T-helper 2 cell treated with Interferon-gamma antibody and Interleukin-4, amounts not matched to agents 5 μg/mL and 100 μg/mL, for 36 hours (primary cell): ENCODE measurements at regions not wholly inside any gene's neighbourhood (a gene's known extent, or its start where the extent isn't known, plus 50 kb on each side); places are given as distances from the start of the nearest gene placed in this dataset.
"Not testable (repeated sequence)": the region's sequence is repeated elsewhere in the genome, so short reads cannot be mapped to it uniquely, and the experiment has no call there.

Experiments
- DNase-seq: peaks from one replicate; pipeline ENCODE4 v3.0.0; 2021; ENCODE audit warnings: low spot score
- H3K27ac Mint-ChIP-seq: one replicate; pipeline ENCODE4 v1.8.0; 2021; ENCODE audit warnings: mild to moderate bottlenecking, mixed read lengths
- H3K27me3 Mint-ChIP-seq: one replicate; pipeline ENCODE4 v1.8.0; 2021; ENCODE audit warnings: low read depth, mixed read lengths
- H3K36me3 Mint-ChIP-seq: one replicate; pipeline ENCODE4 v1.8.0; 2021; ENCODE audit warnings: low read depth, mixed read lengths
- H3K4me1 Mint-ChIP-seq: one replicate; pipeline ENCODE4 v1.8.0; 2021; ENCODE audit warnings: low read depth, mixed read lengths
- H3K4me3 Mint-ChIP-seq: one replicate; pipeline ENCODE4 v1.8.0; 2022; ENCODE audit warnings: mild to moderate bottlenecking, moderate library complexity, mixed read lengths
- H3K9me3 Mint-ChIP-seq: one replicate; pipeline ENCODE4 v1.8.0; 2021; ENCODE audit warnings: mixed read lengths

DNA sequence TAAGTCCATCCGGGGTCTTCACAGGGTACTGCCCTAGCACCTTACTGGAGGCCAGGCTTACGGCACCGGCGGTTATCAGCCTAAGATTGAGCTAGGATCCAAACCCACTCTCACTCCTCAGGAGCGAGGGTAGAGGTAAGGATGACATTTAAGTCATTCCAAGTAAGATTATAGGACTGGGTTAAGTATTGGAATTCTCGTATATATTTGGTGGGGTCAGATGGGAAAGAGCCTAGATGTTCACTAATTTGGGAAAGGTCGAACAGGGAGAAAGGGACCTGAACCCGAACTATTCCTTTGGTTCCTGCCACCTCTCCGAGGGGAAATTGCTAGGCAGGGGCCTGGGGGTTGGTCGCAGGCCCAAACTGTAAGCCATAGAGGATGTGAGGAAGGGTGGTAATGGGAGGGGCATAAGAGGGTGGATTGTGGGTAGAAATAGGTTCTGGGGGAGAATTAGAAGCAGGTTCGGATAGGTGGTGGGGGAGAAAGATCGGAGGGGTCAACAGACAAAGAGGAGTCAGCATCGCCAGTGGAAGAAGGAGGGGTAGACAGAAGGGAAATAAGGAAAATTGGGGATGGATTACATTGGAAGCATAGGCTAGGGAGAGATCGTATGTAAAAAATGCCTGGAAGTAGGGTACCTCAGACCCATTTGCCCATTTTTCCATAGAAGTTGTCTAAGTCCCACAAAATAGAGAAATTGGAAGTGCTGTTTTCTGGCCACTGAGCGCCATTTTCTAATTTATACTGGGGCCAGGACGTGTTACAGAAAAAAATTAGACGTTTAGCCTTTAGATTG, 747.1 kb upstream of the ADGRB3 start:
- Mint-ChIP-seq H3K4me3 (no peak overlapping the region), H3K36me3 (no peaks in the 10 kb centered on the region), H3K4me1 (no peaks in the 10 kb centered on the region), H3K9me3 (peaks cover 23% of the 10 kb centered on the region), H3K27me3 (no peaks in the 10 kb centered on the region), H3K27ac (no peak overlapping the region)
- no peak for DNase-seq

- Mint-ChIP-seq H3K9me3 (peaks cover 23% of the 10 kb centered on the region), H3K27me3 (no peaks in the 10 kb centered on the region), H3K36me3 (no peaks in the 10 kb centered on the region), H3K4me1 (no peaks in the 10 kb centered on the region), H3K4me3 (no peak overlapping the region), H3K27ac (no peak overlapping the region)
- no peak for DNase-seq
Observed at GRCh38 chr6:67887419-67887746, 747.7 kb upstream of the ADGRB3 start.

DNA sequence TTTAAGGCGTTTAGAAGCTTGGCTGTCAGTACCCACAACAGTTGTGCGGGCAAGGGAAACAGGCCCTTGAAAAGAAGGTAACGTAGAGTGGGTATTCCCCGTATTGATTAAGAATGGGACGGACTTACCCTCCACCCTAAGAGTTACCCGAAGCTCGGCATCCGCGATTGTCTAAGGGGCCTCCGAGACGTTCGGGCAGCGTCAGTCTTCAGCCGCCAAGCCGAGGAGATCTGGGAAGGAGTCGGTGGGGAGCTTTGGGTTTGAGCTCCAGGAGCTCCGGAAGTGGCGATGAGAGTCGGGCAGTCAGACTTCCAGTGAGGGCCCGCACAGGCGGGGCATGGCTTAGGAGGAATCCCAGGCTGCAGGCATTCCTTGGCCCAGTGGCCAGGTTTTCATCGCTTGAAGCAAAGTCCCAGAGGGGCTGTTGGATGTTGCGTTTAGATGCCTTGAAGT, 748.2 kb upstream of the ADGRB3 start:
- DNase-seq: no peak
- Mint-ChIP-seq H3K4me3 (no peak overlapping the region), H3K4me1 (no peaks in the 10 kb centered on the region), H3K36me3 (no peaks in the 10 kb centered on the region), H3K27me3 (no peaks in the 10 kb centered on the region), H3K9me3 (peaks cover 23% of the 10 kb centered on the region), H3K27ac (no peak overlapping the region)

DNA sequence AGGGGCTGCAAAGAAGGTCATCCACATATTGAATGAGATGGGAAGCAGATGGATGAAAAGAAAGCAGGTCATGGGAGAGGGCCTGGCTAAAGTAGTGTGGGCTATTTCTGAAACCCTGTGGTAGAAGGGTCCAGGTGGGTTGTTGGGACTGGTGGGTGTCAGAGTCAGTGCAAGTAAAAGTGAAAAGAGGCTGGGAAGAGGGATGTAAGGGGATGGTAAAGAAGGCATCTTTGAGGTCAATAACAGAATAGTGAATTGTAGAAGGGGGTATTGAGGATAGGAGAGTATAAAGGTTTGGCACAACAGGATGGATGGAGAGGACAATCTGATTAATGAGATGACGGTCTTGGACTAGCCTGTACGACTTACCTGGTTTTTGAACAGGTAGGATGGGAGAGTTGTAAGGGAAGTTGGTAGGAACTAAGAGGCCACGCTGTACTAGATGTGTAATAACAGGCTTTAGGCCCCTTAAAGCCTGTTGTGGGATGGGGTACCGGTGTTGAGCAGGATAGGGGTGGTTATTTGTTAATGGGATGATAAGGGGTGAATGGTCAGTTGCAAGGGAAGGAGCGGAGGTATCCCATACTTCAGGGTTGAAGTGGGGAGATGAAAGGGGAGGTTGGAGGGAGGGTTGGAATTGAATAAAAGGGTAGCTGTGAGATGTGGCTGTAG, 748.9 kb upstream of the ADGRB3 start:
- Mint-ChIP-seq H3K27me3 (no peaks in the 10 kb centered on the region), H3K9me3 (peaks cover 22% of the 10 kb centered on the region), H3K4me3 (no peak overlapping the region), H3K4me1 (no peaks in the 10 kb centered on the region), H3K27ac (no peak overlapping the region), H3K36me3 (no peaks in the 10 kb centered on the region)
- no peak for DNase-seq

DNA sequence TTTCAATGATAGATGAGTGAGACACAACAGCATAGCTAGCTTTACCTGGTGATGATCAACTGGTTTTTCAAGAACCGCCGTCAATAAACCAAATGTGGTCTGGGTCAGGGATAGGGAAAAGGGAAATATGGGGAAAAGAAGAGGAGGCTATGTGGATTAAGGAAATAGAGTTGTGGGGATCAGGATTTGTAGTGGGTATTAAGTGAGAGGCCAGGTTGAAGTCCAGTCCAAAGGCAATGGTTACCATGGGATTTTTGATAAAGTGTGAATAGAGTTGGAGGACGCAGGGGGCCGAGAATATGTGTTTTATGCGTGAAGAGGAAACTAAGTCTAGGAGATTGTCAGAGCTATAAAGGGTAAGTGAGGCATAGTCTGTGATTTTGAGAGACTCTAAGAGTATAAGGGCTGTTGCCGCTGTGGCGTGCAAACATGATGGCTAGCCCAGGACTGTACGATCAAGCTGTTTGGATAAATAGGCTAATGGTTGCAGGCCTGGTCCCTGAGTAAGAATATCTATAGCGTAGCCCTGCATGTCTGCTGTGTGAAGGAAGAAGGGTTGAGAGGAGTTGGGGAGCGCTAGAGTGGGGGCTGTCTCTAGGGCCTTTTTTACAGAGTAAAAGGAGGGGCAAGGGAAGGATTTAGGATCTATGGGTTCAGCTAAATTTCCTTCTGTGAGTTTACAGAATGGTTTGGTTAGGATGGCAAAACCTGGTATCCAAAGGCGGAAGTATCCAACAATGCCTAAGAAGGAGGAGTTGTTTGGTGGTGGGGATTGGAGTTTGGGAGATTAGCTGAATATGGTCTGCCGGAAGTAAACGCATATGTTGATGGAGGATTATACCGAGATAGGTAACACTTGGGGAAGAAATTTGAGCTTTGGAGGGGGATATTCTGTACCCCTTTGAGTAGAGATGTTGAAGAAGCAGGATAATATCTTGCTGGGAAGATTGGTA, 749.7 kb upstream of the ADGRB3 start:
- Mint-ChIP-seq H3K4me3 (no peak overlapping the region), H3K4me1 (no peaks in the 10 kb centered on the region), H3K9me3 (peaks cover 16% of the 10 kb centered on the region), H3K27me3 (no peaks in the 10 kb centered on the region), H3K36me3 (no peaks in the 10 kb centered on the region), H3K27ac (no peak overlapping the region)
- no peak for DNase-seq

DNA sequence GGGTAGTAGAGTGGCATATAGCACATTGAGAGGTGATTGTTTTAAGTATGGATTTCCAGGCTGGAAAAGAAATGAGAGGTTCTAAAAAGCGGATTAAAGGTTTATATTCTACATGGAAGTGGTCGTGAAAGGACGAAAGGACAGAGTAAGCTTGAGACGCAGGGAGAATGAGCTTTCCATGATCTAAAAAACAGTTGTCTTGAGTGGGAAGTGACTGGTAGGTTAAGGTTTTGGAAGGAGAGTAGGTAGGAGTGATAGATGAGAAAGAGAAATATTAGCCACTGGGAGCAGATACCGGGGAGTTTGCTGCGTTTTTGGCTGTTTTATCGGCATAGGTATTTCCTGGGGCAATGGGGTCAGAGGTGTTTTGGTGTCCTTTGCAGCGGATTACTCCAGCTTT, 750.6 kb upstream of the ADGRB3 start:
- DNase-seq: no peak
- H3K4me1 Mint-ChIP-seq: no peaks in the 10 kb centered on the region
- H3K9me3 Mint-ChIP-seq: peaks cover 17% of the 10 kb centered on the region
- H3K27ac Mint-ChIP-seq: no peak overlapping the region
- no peaks in the 10 kb centered on the region for H3K27me3 Mint-ChIP-seq
- H3K36me3 Mint-ChIP-seq: no peaks in the 10 kb centered on the region
- H3K4me3 Mint-ChIP-seq: no peak overlapping the region

DNA sequence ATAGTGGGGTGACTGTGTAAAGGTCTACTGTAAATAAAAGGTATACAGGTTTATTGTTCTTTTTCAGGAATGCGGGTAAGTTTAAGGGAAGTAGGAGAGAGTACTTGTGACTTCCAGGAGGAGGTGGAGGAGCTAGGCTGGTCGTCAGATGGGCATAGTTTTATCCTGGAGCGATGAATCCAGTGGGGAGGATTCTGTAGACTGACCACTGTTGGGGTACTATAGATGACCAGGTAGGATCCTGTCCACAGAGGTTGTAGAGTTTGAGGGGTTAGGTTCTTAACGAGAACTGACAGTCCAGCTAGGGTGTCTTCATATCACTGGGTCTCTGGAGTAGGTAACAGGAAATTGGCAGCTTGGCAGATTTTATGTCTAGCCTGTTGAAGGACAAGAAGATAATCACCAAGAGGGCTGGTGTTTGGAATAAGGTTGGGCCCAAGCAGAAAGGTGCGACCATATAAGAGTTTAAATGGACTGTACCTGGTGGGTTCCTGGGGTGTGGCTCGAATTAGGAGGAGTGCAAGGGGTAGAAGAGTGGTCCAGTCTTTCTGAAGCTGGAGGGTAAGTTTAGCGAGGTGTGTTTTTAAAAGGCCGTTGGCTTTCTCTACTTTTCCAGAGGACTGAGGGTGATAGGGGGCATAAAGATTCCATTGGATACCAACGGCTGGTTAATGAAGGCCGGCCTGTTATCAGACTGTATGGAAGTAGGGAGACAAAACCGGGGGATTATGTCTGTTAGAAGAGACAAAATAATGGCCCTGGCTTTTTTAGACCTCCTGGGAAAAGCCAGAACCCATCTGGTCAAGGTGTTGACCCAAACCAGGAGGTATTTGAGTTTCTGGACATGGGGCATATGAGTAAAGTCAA, 751.3 kb upstream of the ADGRB3 start:
- Mint-ChIP-seq H3K4me3 (no peak overlapping the region), H3K36me3 (no peaks in the 10 kb centered on the region), H3K27ac (no peak overlapping the region), H3K4me1 (no peaks in the 10 kb centered on the region), H3K27me3 (no peaks in the 10 kb centered on the region), H3K9me3 (peaks cover 16% of the 10 kb centered on the region)
- no peak for DNase-seq

DNA sequence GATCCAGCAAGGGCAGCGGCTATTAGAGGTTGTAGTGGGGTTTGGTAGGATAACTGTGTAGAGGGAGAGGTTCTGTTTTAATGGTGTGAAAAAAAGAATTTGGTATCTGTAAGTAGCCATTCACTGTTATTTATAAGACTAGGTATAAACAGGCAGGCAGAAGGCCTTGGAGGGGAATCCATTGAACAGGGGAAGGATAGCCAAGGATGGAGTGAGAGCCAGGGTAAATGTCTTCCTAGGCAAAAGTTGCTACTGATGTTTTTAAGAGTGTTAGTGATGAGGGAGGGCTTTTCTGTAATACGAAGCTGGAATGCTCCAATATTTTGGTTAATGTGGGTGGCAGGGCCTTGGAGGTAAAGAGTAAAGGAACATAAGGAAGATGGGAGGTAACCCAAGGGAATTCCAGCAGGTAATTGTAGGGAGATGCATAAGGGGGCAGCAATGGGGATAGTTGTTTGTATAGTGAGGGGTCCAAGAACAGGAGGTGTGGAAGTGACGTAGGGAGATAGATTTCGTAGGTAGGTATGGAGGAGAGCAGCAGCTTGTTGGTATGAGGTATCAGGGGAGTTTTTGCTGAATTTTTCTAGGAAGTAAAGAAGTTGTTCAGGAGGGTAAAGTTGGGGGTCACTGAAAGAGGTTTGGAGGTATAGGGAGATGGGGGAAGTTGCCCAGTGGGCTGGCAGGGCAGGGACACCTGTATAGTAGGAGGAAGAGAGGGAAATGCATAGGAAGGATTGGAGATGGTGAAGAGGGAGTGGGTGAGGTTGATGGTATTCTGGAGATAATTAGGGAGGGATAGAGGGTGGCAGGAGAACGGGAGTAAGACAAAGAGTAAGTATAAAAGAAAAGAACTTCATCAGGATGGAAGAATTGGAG, 752.4 kb upstream of the ADGRB3 start:
- Mint-ChIP-seq H3K36me3 (no peaks in the 10 kb centered on the region), H3K9me3 (peaks cover 6% of the 10 kb centered on the region), H3K4me3 (no peak overlapping the region), H3K27ac (no peak overlapping the region), H3K27me3 (no peaks in the 10 kb centered on the region), H3K4me1 (no peaks in the 10 kb centered on the region)
- no peak for DNase-seq

GRCh38 chr6:67881706-67882065, 753.4 kb upstream of the ADGRB3 start:
- Mint-ChIP-seq H3K27me3 (no peaks in the 10 kb centered on the region), H3K4me1 (no peaks in the 10 kb centered on the region), H3K27ac (no peak overlapping the region), H3K36me3 (no peaks in the 10 kb centered on the region), H3K9me3 (peaks cover 3% of the 10 kb centered on the region), H3K4me3 (no peak overlapping the region)
- DNase-seq: no peak

DNA sequence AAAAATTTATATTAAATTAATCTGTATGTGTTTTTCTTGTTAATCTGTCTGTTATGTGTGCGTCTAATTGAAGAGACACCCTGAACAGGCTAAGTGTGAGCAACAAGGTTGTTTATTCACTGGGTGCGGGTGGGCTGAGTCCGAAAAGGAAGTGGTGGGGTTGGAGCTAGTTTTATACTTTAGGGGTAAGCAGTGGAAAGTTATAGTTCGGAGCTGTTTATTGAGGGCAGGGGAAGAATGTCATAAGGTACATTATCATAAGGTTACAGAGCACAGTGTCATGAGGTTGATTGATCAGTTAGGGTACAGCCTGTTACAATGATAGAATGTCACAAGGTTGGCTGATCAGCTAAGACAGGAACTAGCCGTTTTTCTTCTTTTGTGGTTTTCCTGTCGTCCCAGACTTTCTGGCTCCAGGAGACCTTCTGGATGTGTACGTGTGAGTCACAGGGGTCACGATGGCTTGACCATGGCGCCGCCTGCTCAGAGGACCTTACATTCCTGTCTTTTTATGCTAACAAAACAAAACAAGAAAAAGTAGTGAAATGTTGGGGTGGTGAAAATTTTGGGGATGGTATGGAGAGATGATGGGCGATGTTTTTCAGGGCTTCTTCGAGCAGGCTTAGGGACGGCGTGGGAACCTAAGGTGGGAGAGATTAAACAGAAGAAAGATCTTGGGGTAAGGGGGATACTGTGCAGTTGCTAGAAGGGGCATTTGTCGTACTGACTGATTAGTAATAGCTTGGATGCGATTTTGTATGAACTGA, 754.0 kb upstream of the ADGRB3 start:
- no peaks in the 10 kb centered on the region for H3K36me3 Mint-ChIP-seq
- H3K27ac Mint-ChIP-seq: no peak overlapping the region
- no peaks in the 10 kb centered on the region for H3K4me1 Mint-ChIP-seq
- H3K9me3 Mint-ChIP-seq: peaks cover 3% of the 10 kb centered on the region
- no peak for DNase-seq
- no peaks in the 10 kb centered on the region for H3K27me3 Mint-ChIP-seq
- H3K4me3 Mint-ChIP-seq: no peak overlapping the region

DNA sequence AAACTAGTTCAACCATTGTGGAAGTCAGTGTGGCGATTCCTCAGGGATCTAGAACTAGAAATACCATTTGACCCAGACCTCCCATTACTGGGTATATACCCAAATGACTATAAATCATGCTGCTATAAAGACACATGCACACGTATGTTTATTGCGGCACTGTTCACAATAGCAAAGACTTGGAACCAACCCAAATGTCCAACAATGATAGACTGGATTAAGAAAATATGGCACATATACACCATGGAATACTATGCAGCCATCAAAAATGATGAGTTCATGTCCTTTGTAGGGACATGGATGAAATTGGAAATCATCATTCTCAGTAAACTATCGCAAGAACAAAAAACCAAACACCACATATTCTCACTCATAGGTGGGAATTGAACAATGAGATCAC, 754.7 kb upstream of the ADGRB3 start:
- not testable (repeated sequence) for DNase-seq, H3K27me3 Mint-ChIP-seq, H3K27ac Mint-ChIP-seq, H3K4me1 Mint-ChIP-seq, H3K9me3 Mint-ChIP-seq, H3K36me3 Mint-ChIP-seq, H3K4me3 Mint-ChIP-seq

DNA sequence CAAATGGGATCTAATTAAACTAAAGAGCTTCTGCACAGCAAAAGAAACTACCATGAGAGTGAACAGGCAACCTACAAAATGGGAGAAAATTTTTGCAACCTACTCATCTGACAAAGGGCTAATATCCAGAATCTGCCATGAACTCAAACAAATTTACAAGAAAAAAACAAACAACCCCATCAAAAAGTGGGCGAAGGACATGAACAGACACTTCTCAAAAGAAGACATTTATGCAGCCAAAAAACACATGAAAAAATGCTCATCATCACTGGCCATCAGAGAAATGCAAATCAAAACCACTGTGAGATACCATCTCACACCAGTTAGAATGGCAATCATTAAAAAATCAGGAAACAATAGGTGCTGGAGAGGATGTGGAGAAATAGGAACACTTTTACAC, 755.2 kb upstream of the ADGRB3 start:
- H3K27ac Mint-ChIP-seq, H3K4me3 Mint-ChIP-seq, H3K9me3 Mint-ChIP-seq, DNase-seq, H3K27me3 Mint-ChIP-seq, H3K36me3 Mint-ChIP-seq, H3K4me1 Mint-ChIP-seq: not testable (repeated sequence)
